ENCODE measurements at regions not wholly inside any gene's neighbourhood (a gene's known extent, or its start where the extent isn't known, plus 50 kb on each side); places are given as distances from the start of the nearest gene placed in this dataset.

DNA sequence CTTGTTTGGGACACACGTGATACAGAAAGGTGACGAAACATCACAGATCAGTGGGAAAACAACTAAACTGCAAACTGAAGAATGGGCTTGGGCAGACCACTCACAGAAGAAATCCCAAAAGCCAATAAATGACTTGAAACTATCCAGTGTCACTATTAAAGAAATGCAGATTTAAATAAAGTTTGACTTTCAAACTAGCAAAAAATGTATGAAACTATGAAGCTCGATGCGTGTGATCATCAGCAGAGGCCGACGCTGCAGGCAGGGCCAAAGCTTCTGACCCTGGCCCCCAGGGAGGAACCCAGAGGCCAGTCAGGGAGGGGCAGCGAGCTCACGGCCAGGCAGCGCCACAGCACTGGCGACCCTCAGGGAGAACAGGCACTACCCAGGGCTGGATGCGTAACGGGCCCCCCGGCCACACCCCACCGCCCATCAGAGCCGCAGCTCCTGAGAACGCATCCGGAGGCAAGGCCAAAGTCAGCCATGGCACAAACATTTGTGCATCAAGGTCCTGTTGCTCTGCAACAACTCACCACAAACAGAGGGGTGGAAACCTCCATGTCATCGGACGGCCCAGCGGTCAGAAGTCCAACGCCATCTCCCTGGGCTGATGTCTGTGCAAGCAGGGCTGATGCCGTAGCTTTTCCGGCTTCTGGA, 94.1 kb downstream of the YTHDF1 start:
- peaks cover 14% of the 10 kb centered on the region for H3K27me3 ChIP-seq (ENCODE audit: control insufficient read depth, insufficient read depth, low read length, poor library complexity, severe bottlenecking)

DNA sequence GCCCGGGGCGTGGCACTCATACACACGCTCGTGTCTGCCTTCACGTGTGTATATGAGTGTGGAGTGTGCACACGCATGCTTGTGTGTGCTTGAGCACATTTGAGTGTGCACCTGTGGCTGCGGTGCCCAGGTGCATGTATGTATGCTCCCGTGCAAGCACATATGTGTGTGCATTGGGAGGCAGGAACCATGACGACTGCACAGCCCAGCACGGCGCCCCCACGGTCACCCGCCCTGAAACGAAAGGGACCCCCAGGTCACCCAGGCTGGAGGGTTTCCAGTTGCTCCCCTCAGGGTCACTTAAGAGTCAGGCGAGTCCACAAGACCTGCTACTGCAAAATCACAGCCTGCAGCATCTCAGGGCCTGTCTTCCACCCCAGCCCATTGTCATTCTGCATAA, 94.7 kb downstream of the YTHDF1 start:
- no peaks in the 10 kb centered on the region for H3K4me1 ChIP-seq (ENCODE audit: control insufficient read depth, insufficient read depth, low read length)
- 93 to 95% methylated on average over 15 of the region's 15 CpGs for WGBS, 2 experiments
- no peak overlapping the region for H3K27ac ChIP-seq (ENCODE audit: insufficient read depth, low read depth, low read length, poor library complexity, severe bottlenecking)
- no peaks in the 10 kb centered on the region for H3K36me3 ChIP-seq (ENCODE audit: control insufficient read depth, insufficient read depth, low read length)
- no peaks in the 10 kb centered on the region for H3K9me3 ChIP-seq (ENCODE audit: control insufficient read depth, low read length)
- H3K27me3 ChIP-seq (ENCODE audit: control insufficient read depth, insufficient read depth, low read length, poor library complexity, severe bottlenecking) = peaks cover 20% of the 10 kb centered on the region
- H3K4me3 ChIP-seq (ENCODE audit: insufficient read depth, low read depth, low read length) = no peak overlapping the region

More for the DNA sequence above, 94.1 kb downstream of the YTHDF1 start:
- no peaks in the 10 kb centered on the region for H3K4me1 ChIP-seq (ENCODE audit: control insufficient read depth, insufficient read depth, low read length)
- H3K27ac ChIP-seq (ENCODE audit: insufficient read depth, low read depth, low read length, poor library complexity, severe bottlenecking) = no peak overlapping the region
- H3K36me3 ChIP-seq (ENCODE audit: control insufficient read depth, insufficient read depth, low read length) = no peaks in the 10 kb centered on the region
- no peak overlapping the region for H3K4me3 ChIP-seq (ENCODE audit: insufficient read depth, low read depth, low read length)
- WGBS, 2 experiments = 91 to 92% methylated on average over 23 of the region's 23 CpGs
- H3K9me3 ChIP-seq (ENCODE audit: control insufficient read depth, low read length) = no peaks in the 10 kb centered on the region

DNA sequence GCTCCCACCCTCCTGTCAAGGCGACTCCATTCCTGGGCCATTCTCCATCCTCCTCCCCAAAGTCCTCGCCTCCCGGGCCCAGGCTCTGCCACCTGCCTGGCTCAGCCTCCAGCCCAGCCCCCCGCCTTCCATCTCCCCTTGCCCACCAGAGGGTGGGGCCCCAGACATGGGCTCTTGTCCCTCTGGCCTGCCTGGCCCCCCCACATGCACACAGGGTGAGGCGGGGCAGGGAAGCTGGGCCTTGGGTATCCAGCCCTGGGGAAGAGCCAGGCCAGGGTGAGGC, 95.2 kb downstream of the YTHDF1 start:
- Histone ChIP-seq H3K9me3 (ENCODE audit: control insufficient read depth, low read length) (no peaks in the 10 kb centered on the region), H3K4me3 (ENCODE audit: insufficient read depth, low read depth, low read length) (no peak overlapping the region), H3K27me3 (ENCODE audit: control insufficient read depth, insufficient read depth, low read length, poor library complexity, severe bottlenecking) (peaks cover 25% of the 10 kb centered on the region), H3K36me3 (ENCODE audit: control insufficient read depth, insufficient read depth, low read length) (no peaks in the 10 kb centered on the region), H3K4me1 (ENCODE audit: control insufficient read depth, insufficient read depth, low read length) (no peaks in the 10 kb centered on the region), H3K27ac (ENCODE audit: insufficient read depth, low read depth, low read length, poor library complexity, severe bottlenecking) (no peak overlapping the region)
- 77 to 85% methylated on average over 5 of the region's 5 CpGs for WGBS, 2 experiments

DNA sequence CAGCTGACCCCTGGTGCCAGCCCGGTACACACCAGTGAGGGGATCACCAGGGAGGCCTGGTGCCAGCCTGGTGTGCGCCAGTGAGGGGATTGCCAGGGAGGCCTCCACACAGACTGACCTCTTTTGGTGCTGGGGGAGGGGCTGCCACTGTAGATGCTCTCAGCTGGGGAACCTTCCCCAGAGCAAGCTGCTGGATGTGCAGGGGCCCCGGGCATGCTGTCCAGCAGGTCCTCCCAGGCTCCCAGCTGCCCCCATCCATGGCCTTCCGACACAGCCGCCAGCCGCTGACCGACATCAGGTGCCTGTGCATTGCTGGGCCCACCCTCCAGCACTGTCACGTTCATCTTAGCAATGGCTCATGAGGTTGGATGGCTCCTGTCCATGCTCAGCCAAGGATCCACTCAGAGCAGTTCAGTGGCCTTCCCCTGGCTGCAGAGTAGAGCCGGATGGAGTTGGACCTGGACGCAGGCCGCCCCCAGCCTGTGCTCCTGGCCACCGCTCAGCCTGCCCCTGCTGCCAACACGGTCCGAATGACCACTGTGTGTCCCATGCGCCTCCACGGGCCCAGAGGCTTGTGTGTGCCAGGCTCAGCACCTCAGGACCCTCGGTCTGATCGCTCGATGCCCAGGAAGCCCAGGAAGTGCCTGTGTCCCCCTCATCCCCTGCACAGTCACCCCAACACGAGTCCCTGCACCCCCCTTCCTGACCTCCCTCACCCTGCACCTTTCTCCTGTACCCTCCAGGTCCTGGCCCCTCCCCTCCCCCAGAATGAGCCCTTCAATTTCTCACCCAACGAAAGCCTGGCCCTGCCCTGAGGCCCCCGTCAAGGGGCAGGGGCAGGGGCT, 95.7 kb downstream of the YTHDF1 start:
- no peaks in the 10 kb centered on the region for H3K9me3 ChIP-seq (ENCODE audit: control insufficient read depth, low read length)
- peaks cover 31% of the 10 kb centered on the region for H3K27me3 ChIP-seq (ENCODE audit: control insufficient read depth, insufficient read depth, low read length, poor library complexity, severe bottlenecking)
- 83 to 84% methylated on average over 22 of the region's 22 CpGs for WGBS, 2 experiments
- H3K4me3 ChIP-seq (ENCODE audit: insufficient read depth, low read depth, low read length) = no peak overlapping the region
- no peaks in the 10 kb centered on the region for H3K4me1 ChIP-seq (ENCODE audit: control insufficient read depth, insufficient read depth, low read length)
- H3K36me3 ChIP-seq (ENCODE audit: control insufficient read depth, insufficient read depth, low read length) = no peaks in the 10 kb centered on the region
- no peak overlapping the region for H3K27ac ChIP-seq (ENCODE audit: insufficient read depth, low read depth, low read length, poor library complexity, severe bottlenecking)

DNA sequence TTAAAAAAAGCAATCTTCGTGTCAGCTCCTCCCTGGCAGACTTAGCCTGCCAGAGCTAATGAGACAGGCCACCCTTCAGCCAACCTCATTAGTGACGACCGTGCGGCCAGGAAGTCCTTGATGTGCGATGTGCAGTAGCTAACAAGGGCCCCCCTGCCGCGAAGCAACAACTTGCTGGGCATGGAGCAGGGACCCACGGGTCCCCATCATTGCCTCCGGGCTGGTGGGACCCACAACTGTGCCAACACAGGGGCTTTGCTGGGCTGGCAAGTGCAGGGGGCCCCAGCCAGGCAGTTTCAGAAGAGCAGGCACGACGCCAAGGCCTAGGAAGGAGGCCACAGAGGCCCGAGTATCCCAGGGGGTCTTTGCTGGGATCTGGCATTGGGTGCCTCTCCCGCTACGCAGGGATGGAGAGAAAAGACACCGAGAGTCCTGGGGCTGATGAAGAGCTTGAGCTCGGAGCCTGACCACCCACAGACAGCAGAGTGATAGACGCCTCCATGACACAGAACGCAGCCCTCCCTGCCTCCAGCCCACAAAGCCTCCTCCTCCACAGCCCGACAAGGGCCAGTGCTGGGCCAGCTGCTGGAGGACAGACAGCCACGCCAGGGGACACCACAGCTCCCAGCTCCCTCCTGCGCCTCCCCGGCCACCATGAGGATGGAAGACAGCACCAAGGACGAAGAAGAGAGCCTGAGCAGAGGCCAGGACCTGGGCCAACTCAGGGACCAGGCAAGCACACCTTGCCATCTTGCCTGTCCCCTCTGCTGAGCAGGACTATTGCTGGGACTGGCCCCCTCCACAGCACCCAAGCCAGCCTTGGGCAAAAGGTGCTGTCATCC, 96.6 kb downstream of the YTHDF1 start:
- 83 to 84% methylated on average over 23 of the region's 23 CpGs for WGBS, 2 experiments

DNA sequence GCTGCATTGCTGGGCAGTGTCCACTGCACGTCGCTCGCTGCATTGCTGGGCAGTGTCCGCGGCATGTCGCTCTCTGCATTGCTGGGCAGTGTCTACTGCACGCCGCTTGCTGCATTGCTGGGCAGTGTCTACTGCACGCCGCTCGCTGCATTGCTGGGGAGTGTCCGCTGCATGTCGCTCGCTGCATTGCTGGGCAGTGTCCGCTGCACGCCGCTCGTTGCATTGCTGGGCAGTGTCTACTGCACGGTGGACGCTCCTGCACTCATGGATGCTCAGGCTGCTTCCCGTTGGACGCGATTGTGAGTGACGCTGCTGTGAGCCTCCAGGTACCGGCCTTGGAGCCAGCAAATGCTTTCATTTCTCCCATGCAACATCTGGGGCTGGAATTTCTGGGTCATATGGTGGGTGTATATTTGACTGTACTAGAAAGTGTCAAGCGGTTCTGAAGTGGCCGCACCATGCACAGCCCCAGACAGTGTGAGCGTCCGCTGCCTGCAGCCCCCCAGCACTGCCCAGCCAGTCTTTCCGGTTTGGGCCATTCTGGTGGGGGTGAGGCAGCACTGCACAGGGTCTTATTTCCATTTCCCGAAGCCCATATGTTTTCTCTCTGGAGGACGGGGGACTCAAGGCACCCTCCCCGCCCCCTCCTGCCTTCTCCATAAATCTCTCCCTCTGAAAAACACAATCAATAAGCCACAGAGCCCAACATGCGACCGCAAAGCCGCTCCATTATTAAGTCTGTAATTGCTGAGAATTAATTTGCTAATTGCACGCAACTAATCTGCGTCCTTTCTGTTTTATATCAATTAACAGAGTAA, 97.4 kb downstream of the YTHDF1 start:
- H3K36me3 ChIP-seq (ENCODE audit: control insufficient read depth, insufficient read depth, low read length) = no peaks in the 10 kb centered on the region
- no peaks in the 10 kb centered on the region for H3K4me1 ChIP-seq (ENCODE audit: control insufficient read depth, insufficient read depth, low read length)
- H3K4me3 ChIP-seq (ENCODE audit: insufficient read depth, low read depth, low read length) = no peak overlapping the region
- no peak overlapping the region for H3K27ac ChIP-seq (ENCODE audit: insufficient read depth, low read depth, low read length, poor library complexity, severe bottlenecking)
- 91% methylated on average over 38 of the region's 38 CpGs for WGBS, 2 experiments
- no peaks in the 10 kb centered on the region for H3K9me3 ChIP-seq (ENCODE audit: control insufficient read depth, low read length)
- peaks cover 31% of the 10 kb centered on the region for H3K27me3 ChIP-seq (ENCODE audit: control insufficient read depth, insufficient read depth, low read length, poor library complexity, severe bottlenecking)

More for the DNA sequence above, 96.6 kb downstream of the YTHDF1 start:
- Histone ChIP-seq H3K36me3 (ENCODE audit: control insufficient read depth, insufficient read depth, low read length) (no peaks in the 10 kb centered on the region), H3K4me3 (ENCODE audit: insufficient read depth, low read depth, low read length) (no peak overlapping the region), H3K9me3 (ENCODE audit: control insufficient read depth, low read length) (no peaks in the 10 kb centered on the region), H3K27ac (ENCODE audit: insufficient read depth, low read depth, low read length, poor library complexity, severe bottlenecking) (no peak overlapping the region), H3K4me1 (ENCODE audit: control insufficient read depth, insufficient read depth, low read length) (no peaks in the 10 kb centered on the region), H3K27me3 (ENCODE audit: control insufficient read depth, insufficient read depth, low read length, poor library complexity, severe bottlenecking) (peaks cover 31% of the 10 kb centered on the region)

DNA sequence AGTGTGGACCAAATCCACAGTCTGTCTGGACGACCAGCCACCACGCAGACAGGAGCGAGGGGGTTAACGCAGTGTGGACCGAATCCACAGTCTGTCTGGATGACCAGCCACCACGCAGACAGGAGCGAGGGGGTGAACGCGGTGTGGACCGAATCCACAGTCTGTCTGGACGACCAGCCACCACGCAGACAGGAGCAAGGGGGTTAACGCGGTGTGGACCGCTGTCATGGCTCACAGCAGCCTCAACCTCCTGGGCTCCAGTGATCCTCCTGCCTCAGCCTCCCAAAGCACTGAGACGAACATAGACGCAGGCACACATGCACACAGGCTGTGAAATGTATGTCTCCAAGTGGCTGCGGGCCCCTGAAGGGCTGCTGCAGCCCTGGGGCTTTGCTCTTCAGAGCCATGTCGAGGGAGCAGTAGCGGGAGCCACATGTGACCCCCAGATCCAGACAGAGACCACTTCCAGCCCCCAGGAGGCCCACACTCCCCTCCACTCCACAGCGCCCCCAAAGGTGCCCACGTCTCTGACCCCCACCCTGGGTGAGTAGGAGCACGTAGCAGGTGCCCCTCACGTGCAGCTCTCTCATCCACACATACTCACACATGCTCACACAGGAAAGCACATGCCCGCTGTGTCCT, 98.1 kb downstream of the YTHDF1 start:
- H3K4me3 ChIP-seq (ENCODE audit: insufficient read depth, low read depth, low read length) = no peak overlapping the region
- H3K9me3 ChIP-seq (ENCODE audit: control insufficient read depth, low read length) = no peaks in the 10 kb centered on the region
- no peaks in the 10 kb centered on the region for H3K4me1 ChIP-seq (ENCODE audit: control insufficient read depth, insufficient read depth, low read length)
- no peak overlapping the region for H3K27ac ChIP-seq (ENCODE audit: insufficient read depth, low read depth, low read length, poor library complexity, severe bottlenecking)
- H3K36me3 ChIP-seq (ENCODE audit: control insufficient read depth, insufficient read depth, low read length) = no peaks in the 10 kb centered on the region
- H3K27me3 ChIP-seq (ENCODE audit: control insufficient read depth, insufficient read depth, low read length, poor library complexity, severe bottlenecking) = peaks cover 31% of the 10 kb centered on the region
- WGBS, 2 experiments = 82 to 85% methylated on average over 25 of the region's 25 CpGs

DNA sequence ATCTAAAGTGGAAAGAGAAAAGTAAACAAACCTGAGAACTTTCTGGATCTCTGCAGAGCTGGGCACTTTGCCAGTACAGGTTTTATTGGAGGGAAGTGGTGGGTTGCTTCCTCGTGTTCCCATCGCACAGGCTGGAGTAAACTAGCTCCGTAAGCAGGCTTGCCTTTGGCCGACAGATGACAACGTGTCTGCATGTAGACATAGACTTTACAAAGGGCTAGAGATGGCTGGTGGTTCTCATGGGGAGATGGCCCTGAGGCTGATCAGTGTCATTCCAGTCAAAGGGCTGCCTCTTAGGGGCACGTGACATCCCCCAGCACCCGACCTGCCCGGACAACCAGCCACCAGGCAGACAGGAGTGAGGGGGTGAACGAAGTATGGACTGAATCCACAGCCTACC, 98.8 kb downstream of the YTHDF1 start:
- no peaks in the 10 kb centered on the region for H3K36me3 ChIP-seq (ENCODE audit: control insufficient read depth, insufficient read depth, low read length)
- no peak overlapping the region for H3K27ac ChIP-seq (ENCODE audit: insufficient read depth, low read depth, low read length, poor library complexity, severe bottlenecking)
- H3K4me1 ChIP-seq (ENCODE audit: control insufficient read depth, insufficient read depth, low read length) = no peaks in the 10 kb centered on the region
- H3K27me3 ChIP-seq (ENCODE audit: control insufficient read depth, insufficient read depth, low read length, poor library complexity, severe bottlenecking) = peaks cover 31% of the 10 kb centered on the region
- no peak overlapping the region for H3K4me3 ChIP-seq (ENCODE audit: insufficient read depth, low read depth, low read length)
- WGBS, 2 experiments = 80 to 82% methylated on average over 9 of the region's 9 CpGs
- no peaks in the 10 kb centered on the region for H3K9me3 ChIP-seq (ENCODE audit: control insufficient read depth, low read length)

DNA sequence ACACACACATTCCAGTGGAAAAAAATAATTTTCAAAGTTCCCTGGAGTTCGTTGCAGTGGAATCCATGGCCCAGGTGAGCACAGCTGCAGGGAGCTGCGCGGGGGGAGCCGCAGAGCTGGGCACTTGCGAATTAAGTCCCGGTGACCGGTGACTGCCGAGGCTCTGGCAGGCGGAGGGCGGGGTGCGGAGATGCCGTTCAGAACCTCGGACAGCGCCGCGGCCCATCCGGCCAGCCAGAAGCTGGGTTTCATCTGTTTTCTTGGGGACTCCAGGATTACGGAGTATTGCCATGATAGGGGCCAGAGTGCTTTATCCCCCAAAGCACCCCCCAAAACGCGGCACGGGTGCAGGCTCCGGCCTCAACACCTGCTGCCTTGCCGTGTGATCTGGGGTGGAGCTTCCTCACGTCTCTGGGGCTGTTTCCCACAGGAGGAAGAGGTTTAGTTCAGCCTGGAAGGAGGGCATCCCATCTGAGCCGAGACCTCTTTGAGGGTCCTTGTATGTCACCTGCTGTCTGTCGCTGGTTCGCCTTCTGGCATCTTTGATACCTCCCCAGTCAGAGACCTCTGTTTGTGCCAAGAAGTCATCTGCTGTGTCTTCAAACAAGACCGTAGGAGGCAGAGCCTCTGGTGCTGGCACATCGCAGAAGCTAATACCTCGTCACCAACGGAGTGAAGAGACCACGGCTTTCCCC, 99.4 kb downstream of the YTHDF1 start:
- H3K27ac ChIP-seq (ENCODE audit: insufficient read depth, low read depth, low read length, poor library complexity, severe bottlenecking) = no peak overlapping the region
- no peak overlapping the region for H3K4me3 ChIP-seq (ENCODE audit: insufficient read depth, low read depth, low read length)
- H3K27me3 ChIP-seq (ENCODE audit: control insufficient read depth, insufficient read depth, low read length, poor library complexity, severe bottlenecking) = peaks cover 31% of the 10 kb centered on the region
- no peaks in the 10 kb centered on the region for H3K36me3 ChIP-seq (ENCODE audit: control insufficient read depth, insufficient read depth, low read length)
- no peaks in the 10 kb centered on the region for H3K9me3 ChIP-seq (ENCODE audit: control insufficient read depth, low read length)
- H3K4me1 ChIP-seq (ENCODE audit: control insufficient read depth, insufficient read depth, low read length) = no peaks in the 10 kb centered on the region
- WGBS, 2 experiments = 20 to 22% methylated on average over 32 of the region's 32 CpGs

All from ectodermal cell (in vitro differentiated cells).